ENCODE measurements at regions not wholly inside any gene's neighbourhood (a gene's known extent, or its start where the extent isn't known, plus 50 kb on each side); places are given as distances from the start of the nearest gene placed in this dataset.

DNA sequence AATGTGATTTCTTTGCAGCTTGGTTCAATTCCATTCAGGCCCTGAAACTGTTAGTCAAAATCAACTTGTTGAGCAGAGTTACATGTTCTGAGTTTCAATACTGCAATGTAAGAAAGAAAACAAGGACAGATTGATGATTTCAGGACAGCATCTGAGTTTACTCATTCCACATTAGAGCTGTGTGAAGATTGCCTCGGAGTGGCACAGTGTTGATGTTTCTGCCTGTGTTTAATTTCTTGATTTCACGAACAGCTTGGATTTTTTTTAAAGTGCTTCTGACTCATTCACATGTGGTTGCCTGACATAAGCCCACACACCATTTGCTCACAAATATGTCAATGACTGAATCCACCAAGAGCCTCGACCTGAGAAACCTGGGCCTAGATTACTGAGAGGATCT is 101.2 kb upstream of the PARD3 start:
- Histone ChIP-seq H3K4me1 (ENCODE audit: control insufficient read depth in 1 of 2, insufficient read depth in 2 of 2, low read length in 2 of 2) (no peaks in the 10 kb centered on the region), H3K27me3 (ENCODE audit: control insufficient read depth in 2 of 2, insufficient read depth in 2 of 2, low read length in 2 of 2) (no peaks in the 10 kb centered on the region), H4K20me1 (ENCODE audit: insufficient read depth, low read length) (no peaks in the 10 kb centered on the region), H3K9ac (ENCODE audit: insufficient read depth, low read length, poor library complexity, severe bottlenecking) (no peak overlapping the region), H3K79me2 (ENCODE audit: insufficient read depth, low read length) (no peaks in the 10 kb centered on the region), H3K9me3 (replicated peaks in 1 of 2; ENCODE audit: control insufficient read depth in 1 of 2, insufficient read depth in 1 of 2, low read length in 2 of 2) (no peaks in the 10 kb centered on the region), H3K4me2 (replicated peaks; ENCODE audit: extremely low read depth, low read length, poor library complexity, severe bottlenecking) (no peak overlapping the region), H2AFZ (ENCODE audit: insufficient read depth, low read depth, low read length, poor library complexity, severe bottlenecking) (no peak overlapping the region), H3K36me3 (replicated peaks in 1 of 2; ENCODE audit: control insufficient read depth in 1 of 2, insufficient read depth in 2 of 2, low read length in 2 of 2) (no peaks in the 10 kb centered on the region), H3K27ac (ENCODE audit: low read depth in 1 of 2, low read length in 2 of 2) (no peak overlapping the region), H3K4me3 (replicated peaks in 1 of 3; ENCODE audit: low read depth in 2 of 3, low read length in 3 of 3) (no peak overlapping the region)
- TF ChIP-seq, protein P1, sequence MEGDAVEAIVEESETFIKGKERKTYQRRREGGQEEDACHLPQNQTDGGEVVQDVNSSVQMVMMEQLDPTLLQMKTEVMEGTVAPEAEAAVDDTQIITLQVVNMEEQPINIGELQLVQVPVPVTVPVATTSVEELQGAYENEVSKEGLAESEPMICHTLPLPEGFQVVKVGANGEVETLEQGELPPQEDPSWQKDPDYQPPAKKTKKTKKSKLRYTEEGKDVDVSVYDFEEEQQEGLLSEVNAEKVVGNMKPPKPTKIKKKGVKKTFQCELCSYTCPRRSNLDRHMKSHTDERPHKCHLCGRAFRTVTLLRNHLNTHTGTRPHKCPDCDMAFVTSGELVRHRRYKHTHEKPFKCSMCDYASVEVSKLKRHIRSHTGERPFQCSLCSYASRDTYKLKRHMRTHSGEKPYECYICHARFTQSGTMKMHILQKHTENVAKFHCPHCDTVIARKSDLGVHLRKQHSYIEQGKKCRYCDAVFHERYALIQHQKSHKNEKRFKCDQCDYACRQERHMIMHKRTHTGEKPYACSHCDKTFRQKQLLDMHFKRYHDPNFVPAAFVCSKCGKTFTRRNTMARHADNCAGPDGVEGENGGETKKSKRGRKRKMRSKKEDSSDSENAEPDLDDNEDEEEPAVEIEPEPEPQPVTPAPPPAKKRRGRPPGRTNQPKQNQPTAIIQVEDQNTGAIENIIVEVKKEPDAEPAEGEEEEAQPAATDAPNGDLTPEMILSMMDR (IDR thresholded peaks at IDR 0.05) = no peak
- no CpG with 5 or more reads among the region's 3 CpGs for WGBS (ENCODE audit: insufficient coverage)
- Mint-ChIP-seq H3K4me1 (no peaks in the 10 kb centered on the region), H3K27ac (no peak overlapping the region), H3K27me3 (ENCODE audit: low read depth in 3 of 3) (peaks cover 2 to 10% (median 2%) of the 10 kb centered on the region in 3 donors), H3K9me3 (peaks cover 0 to 12% (median 3%) of the 10 kb centered on the region in 7 donors), H3K4me3 (no peak overlapping the region), H3K36me3 (no peaks in the 10 kb centered on the region)
- intact Hi-C loops (cut with micrococcal nuclease) = no loop called here
- DNase-seq = no peak

DNA sequence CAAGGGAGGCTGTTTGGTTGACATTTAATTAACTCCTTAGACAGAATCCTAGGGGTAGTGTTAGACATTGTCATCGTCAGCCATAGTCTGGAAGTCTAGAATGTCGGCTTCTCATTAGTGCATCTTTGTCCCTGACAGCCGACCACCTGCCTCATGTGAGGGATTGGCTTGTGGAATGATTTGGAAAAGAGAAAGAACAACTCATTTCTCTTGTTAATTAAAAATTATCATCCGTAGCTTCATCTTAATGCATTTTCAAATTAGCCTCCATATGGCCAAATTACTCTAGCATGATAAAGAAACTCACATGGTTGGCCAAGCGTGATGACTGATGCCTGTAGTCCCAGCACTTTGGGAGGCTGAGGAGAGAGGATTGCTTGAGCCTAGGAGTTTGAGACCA is 97.7 kb upstream of the PARD3 start:
- TF ChIP-seq, protein P1 (IDR thresholded peaks at IDR 0.05) = no peak
- no CpG with 5 or more reads among the region's 5 CpGs for WGBS (ENCODE audit: insufficient coverage)
- H3K9ac ChIP-seq (ENCODE audit: insufficient read depth, low read length, poor library complexity, severe bottlenecking) = no peak overlapping the region
- H3K27ac ChIP-seq (ENCODE audit: low read depth in 1 of 2, low read length in 2 of 2) = no peak overlapping the region
- Mint-ChIP-seq H3K9me3 (peaks cover 0 to 2% (median 0%) of the 10 kb centered on the region in 7 donors), H3K4me1 (no peaks in the 10 kb centered on the region), H3K27me3 (ENCODE audit: low read depth in 3 of 3) (peaks cover 0 to 8% (median 4%) of the 10 kb centered on the region in 3 donors), H3K4me3 (no peak overlapping the region), H3K36me3 (no peaks in the 10 kb centered on the region), H3K27ac (no peak overlapping the region)
- H3K79me2 ChIP-seq (ENCODE audit: insufficient read depth, low read length) = no peaks in the 10 kb centered on the region
- H3K4me1 ChIP-seq (ENCODE audit: control insufficient read depth in 1 of 2, insufficient read depth in 2 of 2, low read length in 2 of 2) = no peaks in the 10 kb centered on the region
- H4K20me1 ChIP-seq (ENCODE audit: insufficient read depth, low read length) = no peaks in the 10 kb centered on the region
- intact Hi-C loops (cut with micrococcal nuclease) = no loop called here
- no peaks in the 10 kb centered on the region for H3K27me3 ChIP-seq (ENCODE audit: control insufficient read depth in 2 of 2, insufficient read depth in 2 of 2, low read length in 2 of 2)
- H3K36me3 ChIP-seq (replicated peaks in 1 of 2; ENCODE audit: control insufficient read depth in 1 of 2, insufficient read depth in 2 of 2, low read length in 2 of 2) = no peaks in the 10 kb centered on the region
- no peak overlapping the region for H3K4me2 ChIP-seq (replicated peaks; ENCODE audit: extremely low read depth, low read length, poor library complexity, severe bottlenecking)
- H2AFZ ChIP-seq (ENCODE audit: insufficient read depth, low read depth, low read length, poor library complexity, severe bottlenecking) = no peak overlapping the region
- H3K9me3 ChIP-seq (replicated peaks in 1 of 2; ENCODE audit: control insufficient read depth in 1 of 2, insufficient read depth in 1 of 2, low read length in 2 of 2) = no peaks in the 10 kb centered on the region
- DNase-seq = no peak
- no peak overlapping the region for H3K4me3 ChIP-seq (replicated peaks in 1 of 3; ENCODE audit: low read depth in 2 of 3, low read length in 3 of 3)

Measured in CD14-positive monocyte (primary cell).